BLaER1 treated with 17β-estradiol and CSF1 and Interleukin-3, amounts not matched to agents 10 nM and 100 nM (cell line): ENCODE measurements at regions not wholly inside any gene's neighbourhood (a gene's known extent, or its start where the extent isn't known, plus 50 kb on each side); places are given as distances from the start of the nearest gene placed in this dataset.

Experiments used
- H3K27ac ChIP-seq, 11 experiments: shearing (Covaris generic); formaldehyde crosslinking; 2 replicates each; pipeline ENCODE4 v1.8.1; 2022
- H3K27me3 ChIP-seq, 11 experiments: shearing (Covaris generic); formaldehyde crosslinking; 2 replicates each; pipeline ENCODE4 v1.8.1; 2022
- H3K36me3 ChIP-seq, 11 experiments: shearing (Covaris generic); formaldehyde crosslinking; 2 replicates each; pipeline ENCODE4 v1.8.1; 2022
- H3K4me1 ChIP-seq, 10 experiments: shearing (Covaris generic); formaldehyde crosslinking; 2 replicates each; pipeline ENCODE4 v1.8.1; 2022
- H3K4me2 ChIP-seq, 11 experiments: shearing (Covaris generic); formaldehyde crosslinking; 2 replicates each; pipeline ENCODE4 v1.8.1; 2022
- H3K4me3 ChIP-seq, 10 experiments: shearing (Covaris generic); formaldehyde crosslinking; 2 replicates each; pipeline ENCODE4 v1.8.1; 2022
- H3K9ac ChIP-seq, 11 experiments: shearing (Covaris generic); formaldehyde crosslinking; 2 replicates each; pipeline ENCODE4 v1.8.1; 2022
- H3K9me3 ChIP-seq, 11 experiments: shearing (Covaris generic); formaldehyde crosslinking; replicated peaks in 1 of 11; 2 replicates each; pipeline ENCODE4 v1.8.1; 2022
- H4K20me1 ChIP-seq, 11 experiments: shearing (Covaris generic); formaldehyde crosslinking; 2 replicates each; pipeline ENCODE4 v1.8.1; 2022
- Cebpa-rat ChIP-seq, 11 experiments: shearing (Covaris generic); IDR thresholded peaks; 2 replicates each; pipeline ENCODE4 v1.8.1; 2022

GRCh38 chr15:70267306-70267705 is 169.6 kb upstream of the TLE3 start:
- peak overlapping the region in 10 of 11 experiments; percentile 16 to 76 (median 57); a peak in 17 of 22 replicates for H3K9ac ChIP-seq
- peak overlapping the region; percentile 33 to 84 (median 72); a peak in 21 of 22 replicates for H3K27ac ChIP-seq
- peak overlapping the region in 1 of 10 experiments; percentile 43; a peak in 2 of 20 replicates for H3K4me3 ChIP-seq
- H3K4me1 ChIP-seq, result peaks cover 80 to 98% (median 95%) of the 10 kb centered on the region in 10 experiments
- H3K36me3 ChIP-seq, result no peaks in the 10 kb centered on the region
- H3K4me2 ChIP-seq, result peak overlapping the region; percentile 68 to 97 (median 93)
- H3K9me3 ChIP-seq, result no peaks in the 10 kb centered on the region
- H4K20me1 ChIP-seq, result peaks cover 0 to 12% (median 0%) of the 10 kb centered on the region in 11 experiments; a peak in 4 of 22 replicates
- TF ChIP-seq Cebpa-rat (IDR thresholded peaks at IDR 0.05), result no peak
- peaks cover 19 to 63% (median 42%) of the 10 kb centered on the region in 11 experiments for H3K27me3 ChIP-seq

GRCh38 chr15:70266412-70267121 is 168.8 kb upstream of the TLE3 start:
- H3K9ac ChIP-seq, result peak overlapping the region; percentile 16 to 76 (median 55); a peak in 19 of 22 replicates
- H3K4me2 ChIP-seq, result peak overlapping the region; percentile 68 to 97 (median 93)
- H4K20me1 ChIP-seq, result peaks cover 0 to 12% (median 0%) of the 10 kb centered on the region in 11 experiments; a peak in 4 of 22 replicates
- H3K27me3 ChIP-seq, result peaks cover 18 to 59% (median 42%) of the 10 kb centered on the region in 11 experiments
- no peaks in the 10 kb centered on the region for H3K9me3 ChIP-seq
- peaks cover 79 to 98% (median 94%) of the 10 kb centered on the region in 10 experiments for H3K4me1 ChIP-seq
- no peaks in the 10 kb centered on the region for H3K36me3 ChIP-seq
- H3K27ac ChIP-seq, result peak overlapping the region; percentile 33 to 84 (median 72)
- TF ChIP-seq Cebpa-rat (IDR thresholded peaks at IDR 0.05), result peak in 4 of 11 experiments; percentile 17 to 27 (median 18); a peak in 2 of 22 replicates
- H3K4me3 ChIP-seq, result peak overlapping the region in 4 of 10 experiments; percentile 27 to 43 (median 39); a peak in 7 of 20 replicates

GRCh38 chr15:70265986-70266385 is 168.3 kb upstream of the TLE3 start:
- H3K36me3 ChIP-seq, result no peaks in the 10 kb centered on the region
- H3K9ac ChIP-seq, result peak overlapping the region; percentile 16 to 76 (median 55); a peak in 19 of 22 replicates
- H3K4me2 ChIP-seq, result peak overlapping the region; percentile 68 to 97 (median 93)
- H3K27ac ChIP-seq, result peak overlapping the region; percentile 33 to 84 (median 72)
- H4K20me1 ChIP-seq, result peaks cover 0 to 12% (median 0%) of the 10 kb centered on the region in 11 experiments; a peak in 4 of 22 replicates
- H3K4me1 ChIP-seq, result peaks cover 73 to 98% (median 92%) of the 10 kb centered on the region in 10 experiments
- H3K4me3 ChIP-seq, result peak overlapping the region in 3 of 10 experiments; percentile 31 to 43 (median 41); a peak in 8 of 20 replicates
- no peaks in the 10 kb centered on the region for H3K9me3 ChIP-seq
- TF ChIP-seq Cebpa-rat (IDR thresholded peaks at IDR 0.05), result no peak
- H3K27me3 ChIP-seq, result peaks cover 18 to 56% (median 42%) of the 10 kb centered on the region in 11 experiments

GRCh38 chr15:70265466-70265978 is 167.8 kb upstream of the TLE3 start:
- Histone ChIP-seq H3K27ac (peak overlapping the region; percentile 33 to 84 (median 72); a peak in 21 of 22 replicates), H3K4me1 (peaks cover 69 to 98% (median 92%) of the 10 kb centered on the region in 10 experiments), H3K4me3 (peak overlapping the region in 3 of 10 experiments; percentile 2 to 43 (median 41); a peak in 6 of 20 replicates), H3K27me3 (peaks cover 18 to 56% (median 44%) of the 10 kb centered on the region in 11 experiments), H3K9me3 (no peaks in the 10 kb centered on the region), H4K20me1 (peaks cover 0 to 12% (median 0%) of the 10 kb centered on the region in 11 experiments; a peak in 4 of 22 replicates), H3K4me2 (peak overlapping the region; percentile 68 to 97 (median 93)), H3K36me3 (no peaks in the 10 kb centered on the region), H3K9ac (peak overlapping the region in 10 of 11 experiments; percentile 45 to 76 (median 59); a peak in 16 of 22 replicates)
- no peak for TF ChIP-seq Cebpa-rat (IDR thresholded peaks at IDR 0.05)

GRCh38 chr15:70264738-70265465 is 167.2 kb upstream of the TLE3 start:
- no peaks in the 10 kb centered on the region for H3K36me3 ChIP-seq
- H3K27ac ChIP-seq, result peak overlapping the region; percentile 40 to 84 (median 72); a peak in 21 of 22 replicates
- H3K4me3 ChIP-seq, result peak overlapping the region in 5 of 10 experiments; percentile 31 to 43 (median 32); a peak in 7 of 20 replicates
- H3K4me1 ChIP-seq, result peaks cover 67 to 98% (median 92%) of the 10 kb centered on the region in 10 experiments
- TF ChIP-seq Cebpa-rat (IDR thresholded peaks at IDR 0.05), result no peak
- peak overlapping the region; percentile 68 to 97 (median 93) for H3K4me2 ChIP-seq
- H3K9ac ChIP-seq, result peak overlapping the region in 10 of 11 experiments; percentile 31 to 76 (median 55); a peak in 16 of 22 replicates
- H3K9me3 ChIP-seq, result no peaks in the 10 kb centered on the region
- peaks cover 0 to 12% (median 0%) of the 10 kb centered on the region in 11 experiments; a peak in 4 of 22 replicates for H4K20me1 ChIP-seq
- peaks cover 18 to 52% (median 44%) of the 10 kb centered on the region in 11 experiments for H3K27me3 ChIP-seq

GRCh38 chr15:70264014-70264582 is 166.4 kb upstream of the TLE3 start:
- no peaks in the 10 kb centered on the region for H3K9me3 ChIP-seq
- H4K20me1 ChIP-seq, result peaks cover 0 to 6% (median 0%) of the 10 kb centered on the region in 11 experiments; a peak in 6 of 22 replicates
- peak overlapping the region in 6 of 10 experiments; percentile 12 to 52 (median 32); a peak in 7 of 20 replicates for H3K4me3 ChIP-seq
- H3K27ac ChIP-seq, result peak overlapping the region; percentile 60 to 84 (median 73); a peak in 21 of 22 replicates
- peak overlapping the region; percentile 49 to 76 (median 67); a peak in 20 of 22 replicates for H3K9ac ChIP-seq
- no peaks in the 10 kb centered on the region for H3K36me3 ChIP-seq
- H3K4me1 ChIP-seq, result peaks cover 67 to 98% (median 92%) of the 10 kb centered on the region in 10 experiments
- H3K4me2 ChIP-seq, result peak overlapping the region; percentile 68 to 97 (median 93)
- TF ChIP-seq Cebpa-rat (IDR thresholded peaks at IDR 0.05), result peak in 6 of 11 experiments; percentile 12 to 77 (median 32); a peak in 5 of 22 replicates
- H3K27me3 ChIP-seq, result peaks cover 10 to 44% (median 36%) of the 10 kb centered on the region in 11 experiments

- peaks cover 0 to 30% (median 23%) of the 10 kb centered on the region in 11 experiments; a peak in 16 of 22 replicates for H3K27me3 ChIP-seq
- H3K9ac ChIP-seq, result no peak overlapping the region; a peak in 1 of 22 replicates
- H3K4me3 ChIP-seq, result no peak overlapping the region
- peaks cover 72 to 98% (median 92%) of the 10 kb centered on the region in 10 experiments for H3K4me1 ChIP-seq
- peak overlapping the region in 7 of 11 experiments; percentile 65 to 84 (median 75); a peak in 9 of 22 replicates for H3K27ac ChIP-seq
- H3K4me2 ChIP-seq, result peak overlapping the region; percentile 68 to 97 (median 93)
- no peaks in the 10 kb centered on the region for H3K9me3 ChIP-seq
- TF ChIP-seq Cebpa-rat (IDR thresholded peaks at IDR 0.05), result no peak
- no peaks in the 10 kb centered on the region for H3K36me3 ChIP-seq
- H4K20me1 ChIP-seq, result peaks cover 0 to 8% (median 0%) of the 10 kb centered on the region in 11 experiments; a peak in 5 of 22 replicates
Measured at GRCh38 chr15:70262591-70263274, 165.0 kb upstream of the TLE3 start.
